MCF 10A (cell line): ENCODE measurements at regions not wholly inside any gene's neighbourhood (a gene's known extent, or its start where the extent isn't known, plus 50 kb on each side); places are given as distances from the start of the nearest gene placed in this dataset.

Source experiments
- BruUV-seq: library from RNA; stranded (reverse); fragments of 400-500 nt; replicated peaks from 2 replicates; lab custom pipeline; 2021; lab: Mats Ljungman, UMichigan
- CTCF ChIA-PET: fragments of 300-600 bp; sonication (Branson Sonifier 250); formaldehyde crosslinking; extraction: SDS; loops from one replicate; lab custom pipeline; 2021; ENCODE audit warnings: antibody characterized with exemption, inconsistent platforms; lab: Yijun Ruan, JAX
- POLR2A ChIA-PET: fragments of 300-600, 350-650 bp; sonication (Branson Sonifier 250); formaldehyde crosslinking; extraction: SDS; loops from one replicate; lab custom pipeline; 2020; ENCODE audit warnings: antibody characterized with exemption, inconsistent platforms; lab: Yijun Ruan, JAX
- DNase-seq: peaks from one replicate; pipeline ENCODE4 v3.0.0-alpha.2; 2018; ENCODE audit not compliant: unreplicated experiment
- H3K27ac Mint-ChIP-seq: one replicate; pipeline ENCODE4 v1.8.0; 2022; ENCODE audit warnings: mild to moderate bottlenecking, low read depth, mixed read lengths; ENCODE audit not compliant: unreplicated experiment
- H3K27me3 Mint-ChIP-seq: one replicate; pipeline ENCODE4 v1.8.0; 2022; ENCODE audit warnings: mixed read lengths; ENCODE audit not compliant: insufficient read depth, unreplicated experiment
- H3K36me3 Mint-ChIP-seq: one replicate; pipeline ENCODE4 v1.8.0; 2022; ENCODE audit warnings: mild to moderate bottlenecking, moderate library complexity, mixed read lengths; ENCODE audit not compliant: insufficient read depth, unreplicated experiment
- H3K4me1 Mint-ChIP-seq: one replicate; pipeline ENCODE4 v1.8.0; 2022; ENCODE audit warnings: mixed read lengths; ENCODE audit not compliant: insufficient read depth, unreplicated experiment
- H3K4me3 Mint-ChIP-seq: one replicate; pipeline ENCODE4 v1.8.0; 2022; ENCODE audit warnings: mild to moderate bottlenecking, moderate library complexity, mixed read lengths; ENCODE audit not compliant: unreplicated experiment
- H3K9me3 Mint-ChIP-seq: one replicate; pipeline ENCODE4 v1.8.0; 2022; ENCODE audit warnings: mixed read lengths; ENCODE audit not compliant: unreplicated experiment
- CTCF ChIP-seq: fragments of 200-600 bp; IDR thresholded peaks from one replicate; pipeline ENCODE4 v1.8.0; 2022; ENCODE audit warnings: antibody characterized with exemption, mild to moderate bottlenecking; ENCODE audit not compliant: unreplicated experiment
- intact Hi-C: fragments of 100-400 bp; cut with micrococcal nuclease; formaldehyde crosslinking; loops from 2 replicates; pipeline ENCODE4 v1.14.1; 2022

GRCh38 chr3:44067431-44067830 is 174.3 kb upstream of the TOPAZ1 start:
- DNase-seq: no peak
- Mint-ChIP-seq H3K4me3 (no peak overlapping the region), H3K27me3 (no peaks in the 10 kb centered on the region), H3K9me3 (no peaks in the 10 kb centered on the region), H3K4me1 (peaks cover 24% of the 10 kb centered on the region), H3K27ac (no peak overlapping the region), H3K36me3 (no peaks in the 10 kb centered on the region)
- POLR2A ChIA-PET: no interaction called here
- CTCF ChIA-PET: interaction anchor here (0.9 to 1.2 kb wide), 2 partner anchors 9 to 883 kb away, joined by 3 to 5 read pairs; no protein-coding TSS in a partner anchor
- intact Hi-C loops: loop anchor here (5.0 to 10.0 kb wide), 4 partner anchors 130 to 365 kb away; no protein-coding TSS in a partner anchor
- no TSS peak for BruUV-seq
- no peak for TF ChIP-seq CTCF

GRCh38 chr3:44068753-44069152 is 172.9 kb upstream of the TOPAZ1 start:
- ChIA-PET POLR2A (interaction anchor here (0.5 kb wide), 1 partner anchor 303 kb away, joined by 3 read pairs; no protein-coding TSS in a partner anchor), CTCF (interaction anchor here (0.7 kb wide), 2 partner anchors 217 to 299 kb away, joined by 4 to 5 read pairs; no protein-coding TSS in a partner anchor)
- Mint-ChIP-seq H3K36me3 (no peaks in the 10 kb centered on the region), H3K9me3 (no peaks in the 10 kb centered on the region), H3K4me3 (no peak overlapping the region), H3K27me3 (no peaks in the 10 kb centered on the region), H3K4me1 (peaks cover 24% of the 10 kb centered on the region), H3K27ac (peak overlapping the region; percentile 40)
- intact Hi-C loops: loop anchor here (5.0 to 10.0 kb wide), 4 partner anchors 129 to 366 kb away; no protein-coding TSS in a partner anchor
- TF ChIP-seq CTCF: no peak
- no TSS peak for BruUV-seq
- no peak for DNase-seq

DNA sequence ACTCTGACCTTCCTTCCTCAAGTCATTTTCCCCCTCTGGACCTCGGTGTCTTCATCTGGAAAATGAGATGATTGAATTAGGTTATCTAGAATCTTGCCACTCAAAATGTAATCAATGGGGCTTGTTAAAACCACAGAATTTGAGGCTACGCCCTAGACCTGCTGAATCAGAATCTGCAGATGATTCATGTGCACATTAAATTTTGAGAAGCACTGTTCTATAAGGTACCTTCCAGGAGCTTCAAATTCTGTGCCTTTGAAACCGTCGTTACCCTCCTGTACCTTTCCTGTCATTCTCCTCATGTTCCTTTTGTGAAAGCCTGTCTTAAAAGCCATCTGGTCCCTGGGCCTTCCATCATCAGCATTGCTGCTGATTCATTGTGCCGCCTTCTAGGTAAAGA is 172.4 kb upstream of the TOPAZ1 start:
- Mint-ChIP-seq H3K9me3 (no peaks in the 10 kb centered on the region), H3K4me3 (no peak overlapping the region), H3K36me3 (no peaks in the 10 kb centered on the region), H3K27me3 (no peaks in the 10 kb centered on the region), H3K4me1 (peaks cover 24% of the 10 kb centered on the region), H3K27ac (peak overlapping the region; percentile 40)
- BruUV-seq: no TSS peak
- TF ChIP-seq CTCF: no peak
- ChIA-PET POLR2A (interaction anchor here (0.5 kb wide), 1 partner anchor 303 kb away, joined by 3 read pairs; no protein-coding TSS in a partner anchor), CTCF (no interaction called here)
- intact Hi-C loops: loop anchor here (5.0 to 10.0 kb wide), 4 partner anchors 128 to 367 kb away; no protein-coding TSS in a partner anchor
- peak; percentile 15 for DNase-seq

DNA sequence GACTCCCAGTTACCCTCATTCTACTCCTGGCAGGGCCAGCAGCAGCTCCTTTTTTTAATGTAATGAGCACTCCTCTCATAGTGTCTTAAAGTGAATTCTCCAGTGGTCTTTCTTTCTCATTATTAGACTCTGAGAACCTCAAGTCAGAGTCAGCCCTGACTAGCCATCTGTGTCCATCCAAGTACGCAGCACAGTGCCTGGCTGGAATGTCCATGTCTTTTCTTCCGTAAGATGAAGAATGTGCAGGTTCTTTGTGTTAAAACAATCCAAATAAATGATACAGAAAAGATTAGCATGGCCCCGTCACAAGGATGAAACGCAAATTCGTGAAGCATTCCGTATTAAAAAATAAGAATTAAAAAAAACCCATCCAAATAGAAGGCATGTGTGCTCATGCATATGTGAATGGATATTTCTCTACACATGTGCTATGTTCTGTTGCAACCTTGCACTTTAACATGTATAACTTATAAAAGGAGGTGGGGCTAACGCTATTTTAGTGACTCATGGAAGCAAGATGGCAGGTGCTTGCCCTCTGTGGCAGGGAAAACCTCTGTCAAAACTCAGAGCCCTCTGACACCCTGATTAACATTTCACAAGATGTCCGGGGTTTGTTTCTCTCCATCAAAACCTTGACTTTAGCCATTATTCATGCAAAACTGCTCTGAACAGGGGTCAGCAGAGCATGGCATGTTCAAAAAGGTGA is 170.7 kb upstream of the TOPAZ1 start:
- H3K27ac Mint-ChIP-seq: no peak overlapping the region
- no peak for DNase-seq
- H3K9me3 Mint-ChIP-seq: no peaks in the 10 kb centered on the region
- no peak for TF ChIP-seq CTCF
- H3K36me3 Mint-ChIP-seq: no peaks in the 10 kb centered on the region
- ChIA-PET POLR2A (interaction anchor here (1.0 kb wide), 1 partner anchor 14 kb away, joined by 3 read pairs; no protein-coding TSS in a partner anchor), CTCF (interaction anchor here (0.6 to 0.7 kb wide), 2 partner anchors 13 to 32 kb away, joined by 3 read pairs; no protein-coding TSS in a partner anchor)
- H3K27me3 Mint-ChIP-seq: no peaks in the 10 kb centered on the region
- intact Hi-C loops: no loop called here
- peaks cover 10% of the 10 kb centered on the region for H3K4me1 Mint-ChIP-seq
- no TSS peak for BruUV-seq
- no peak overlapping the region for H3K4me3 Mint-ChIP-seq
